ENCODE measurements at regions not wholly inside any gene's neighbourhood (a gene's known extent, or its start where the extent isn't known, plus 50 kb on each side); places are given as distances from the start of the nearest gene placed in this dataset.
A peak's percentile ranks its signal among the peaks of the same experiment; 100 is the strongest.

- no peak overlapping the region for H3K27ac Mint-ChIP-seq (ENCODE audit: unreplicated experiment)
- H3K4me3 Mint-ChIP-seq (ENCODE audit: unreplicated experiment), result no peak overlapping the region
- peaks cover 6% of the 10 kb centered on the region for H3K27me3 Mint-ChIP-seq (ENCODE audit: unreplicated experiment)
- peaks cover 5% of the 10 kb centered on the region for H3K4me1 Mint-ChIP-seq (ENCODE audit: unreplicated experiment)
- DNase-seq (ENCODE audit: low spot score), result no peak
- no peaks in the 10 kb centered on the region for H3K36me3 Mint-ChIP-seq (ENCODE audit: low read depth, unreplicated experiment)
- no peak for TF ChIP-seq CTCF (IDR thresholded peaks at IDR 0.05; ENCODE audit: unreplicated experiment)
- H3K9me3 Mint-ChIP-seq (ENCODE audit: unreplicated experiment), result no peaks in the 10 kb centered on the region
These were observed 72.9 kb upstream of the CCL2 start for GRCh38 chr17:34182036-34182803.

GRCh38 chr17:34195987-34196386, 59.1 kb upstream of the CCL2 start:
- Mint-ChIP-seq H3K36me3 (ENCODE audit: low read depth, unreplicated experiment) (no peaks in the 10 kb centered on the region), H3K4me3 (ENCODE audit: unreplicated experiment) (no peak overlapping the region)

DNA sequence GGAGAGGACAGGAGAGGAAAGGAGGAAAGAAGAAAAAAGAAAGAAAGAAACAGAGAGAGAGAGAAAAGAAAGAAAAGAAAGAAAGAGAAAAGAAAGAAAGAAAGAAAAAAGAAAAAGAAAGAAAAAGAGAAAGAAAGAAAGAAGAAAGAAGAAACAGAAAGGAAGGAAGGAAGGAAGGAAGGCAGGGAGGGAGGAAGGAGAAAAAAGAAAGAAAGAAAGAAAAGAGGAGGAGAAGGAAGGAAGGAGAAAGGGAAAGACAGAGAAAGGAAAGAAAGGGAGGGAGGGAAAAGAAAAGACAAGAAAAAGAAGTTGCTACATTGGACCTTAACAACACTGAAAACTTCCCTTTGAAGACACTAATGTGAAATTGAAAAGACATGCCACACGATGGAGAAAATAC, 56.6 kb upstream of the CCL2 start:
- TF ChIP-seq CTCF (IDR thresholded peaks at IDR 0.05; ENCODE audit: unreplicated experiment), result no peak
- Mint-ChIP-seq H3K4me3 (ENCODE audit: unreplicated experiment) (no peak overlapping the region), H3K36me3 (ENCODE audit: low read depth, unreplicated experiment) (no peaks in the 10 kb centered on the region), H3K9me3 (ENCODE audit: unreplicated experiment) (no peaks in the 10 kb centered on the region), H3K4me1 (ENCODE audit: unreplicated experiment) (no peaks in the 10 kb centered on the region), H3K27me3 (ENCODE audit: unreplicated experiment) (no peaks in the 10 kb centered on the region), H3K27ac (ENCODE audit: unreplicated experiment) (no peak overlapping the region)
- DNase-seq (ENCODE audit: low spot score), result no peak

More at GRCh38 chr17:34195987-34196386, 59.1 kb upstream of the CCL2 start:
- no peak for TF ChIP-seq CTCF (IDR thresholded peaks at IDR 0.05; ENCODE audit: unreplicated experiment)
- DNase-seq (ENCODE audit: low spot score), result no peak
- no peaks in the 10 kb centered on the region for H3K27me3 Mint-ChIP-seq (ENCODE audit: unreplicated experiment)
- H3K9me3 Mint-ChIP-seq (ENCODE audit: unreplicated experiment), result no peaks in the 10 kb centered on the region
- H3K27ac Mint-ChIP-seq (ENCODE audit: unreplicated experiment), result no peak overlapping the region
- H3K4me1 Mint-ChIP-seq (ENCODE audit: unreplicated experiment), result no peaks in the 10 kb centered on the region

GRCh38 chr17:34199454-34199853, 55.6 kb upstream of the CCL2 start:
- Mint-ChIP-seq H3K9me3 (ENCODE audit: unreplicated experiment) (no peaks in the 10 kb centered on the region), H3K36me3 (ENCODE audit: low read depth, unreplicated experiment) (no peaks in the 10 kb centered on the region), H3K27ac (ENCODE audit: unreplicated experiment) (no peak overlapping the region), H3K4me3 (ENCODE audit: unreplicated experiment) (no peak overlapping the region), H3K4me1 (ENCODE audit: unreplicated experiment) (no peaks in the 10 kb centered on the region), H3K27me3 (ENCODE audit: unreplicated experiment) (peaks cover 2% of the 10 kb centered on the region)
- no peak for TF ChIP-seq CTCF (IDR thresholded peaks at IDR 0.05; ENCODE audit: unreplicated experiment)
- DNase-seq (ENCODE audit: low spot score), result no peak

- peak; percentile 100 for TF ChIP-seq CTCF (IDR thresholded peaks at IDR 0.05; ENCODE audit: unreplicated experiment)
- H3K36me3 Mint-ChIP-seq (ENCODE audit: low read depth, unreplicated experiment), result no peaks in the 10 kb centered on the region
- no peak overlapping the region for H3K4me3 Mint-ChIP-seq (ENCODE audit: unreplicated experiment)
- H3K9me3 Mint-ChIP-seq (ENCODE audit: unreplicated experiment), result no peaks in the 10 kb centered on the region
- no peak overlapping the region for H3K27ac Mint-ChIP-seq (ENCODE audit: unreplicated experiment)
- DNase-seq (ENCODE audit: low spot score), result peak; percentile 81
- H3K27me3 Mint-ChIP-seq (ENCODE audit: unreplicated experiment), result peaks cover 2% of the 10 kb centered on the region
- no peaks in the 10 kb centered on the region for H3K4me1 Mint-ChIP-seq (ENCODE audit: unreplicated experiment)
These were observed 55.1 kb upstream of the CCL2 start for GRCh38 chr17:34199932-34200534.
